ENCODE measurements at regions not wholly inside any gene's neighbourhood (a gene's known extent, or its start where the extent isn't known, plus 50 kb on each side); places are given as distances from the start of the nearest gene placed in this dataset.

- Mint-ChIP-seq H3K4me1 (peaks cover 0 to 3% (median under 1%) of the 10 kb centered on the region in 4 donors), H3K4me3 (no peak overlapping the region), H3K27me3 (no peaks in the 10 kb centered on the region), H3K27ac (no peak overlapping the region), H3K36me3 (peaks cover 11% of the 10 kb centered on the region), H3K9me3 (peaks cover 0 to 3% (median 0%) of the 10 kb centered on the region in 7 donors)
- no peak overlapping the region for H3K4me3 ChIP-seq (ENCODE audit: low read depth, low read length)
- no peaks in the 10 kb centered on the region for H3K4me1 ChIP-seq (ENCODE audit: control insufficient read depth, insufficient read depth, low read length, poor library complexity, severe bottlenecking)
- no peak for ATAC-seq (ENCODE audit: low read depth in 2 of 2)
- no peak for DNase-seq
- no peak overlapping the region for H3K27ac ChIP-seq (ENCODE audit: insufficient read depth, low read length, poor library complexity, severe bottlenecking)
- no peaks in the 10 kb centered on the region for H3K36me3 ChIP-seq (ENCODE audit: control insufficient read depth, insufficient read depth, low read length)
- H3K27me3 ChIP-seq (ENCODE audit: control insufficient read depth, insufficient read depth, low read length) = no peaks in the 10 kb centered on the region
- no peaks in the 10 kb centered on the region for H3K9me3 ChIP-seq (ENCODE audit: control insufficient read depth in 2 of 2, low read length in 2 of 2)
These were observed 268.4 kb downstream of the FAM76B start for GRCh38 chr11:95521133-95521542.

DNA sequence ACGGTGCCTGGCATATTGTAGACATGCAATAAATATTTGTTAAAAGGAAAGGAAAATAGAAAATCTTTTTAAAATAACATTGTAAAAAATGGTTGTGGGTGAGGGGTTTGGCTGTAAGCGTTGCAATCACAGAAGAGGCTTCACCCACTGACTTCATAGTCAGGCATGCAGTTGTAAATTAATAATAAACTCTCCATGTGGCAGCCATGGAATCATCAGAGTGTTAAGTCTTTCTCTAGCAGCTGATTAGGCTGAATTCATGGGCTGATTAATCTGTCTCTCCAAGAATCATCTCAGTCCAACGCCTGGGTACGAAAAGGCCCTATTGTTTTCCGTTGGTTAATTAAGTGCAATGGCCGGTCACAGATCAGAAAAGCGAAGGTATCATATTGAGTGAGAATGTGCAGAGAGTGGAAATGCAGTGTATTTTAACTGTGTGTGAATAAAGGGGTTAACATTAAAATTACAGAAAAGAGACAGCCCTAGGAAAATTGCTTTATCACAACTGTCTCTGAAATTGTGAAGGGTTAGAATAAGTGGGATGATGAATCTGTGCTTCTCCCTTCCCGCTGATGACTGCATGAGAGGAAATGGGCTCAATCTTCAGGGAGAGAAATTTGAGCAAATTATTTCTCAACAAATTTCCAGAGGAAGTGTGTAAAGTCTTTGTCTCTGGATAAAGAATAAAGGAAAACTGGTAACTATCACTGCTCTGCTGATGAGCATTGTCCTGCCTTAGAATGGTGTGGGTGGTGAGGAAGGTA lies 269.0 kb downstream of the FAM76B start:
- Mint-ChIP-seq H3K27me3 (no peaks in the 10 kb centered on the region), H3K4me1 (no peaks in the 10 kb centered on the region), H3K36me3 (peaks cover 15% of the 10 kb centered on the region), H3K4me3 (no peak overlapping the region), H3K9me3 (peaks cover 0 to 3% (median 0%) of the 10 kb centered on the region in 7 donors), H3K27ac (no peak overlapping the region)
- DNase-seq = no peak
- ATAC-seq (ENCODE audit: low read depth in 2 of 2) = no peak
- H3K4me1 ChIP-seq (ENCODE audit: control insufficient read depth, insufficient read depth, low read length, poor library complexity, severe bottlenecking) = no peaks in the 10 kb centered on the region
- H3K27me3 ChIP-seq (ENCODE audit: control insufficient read depth, insufficient read depth, low read length) = no peaks in the 10 kb centered on the region
- no peak overlapping the region for H3K4me3 ChIP-seq (ENCODE audit: low read depth, low read length)
- no peaks in the 10 kb centered on the region for H3K36me3 ChIP-seq (ENCODE audit: control insufficient read depth, insufficient read depth, low read length)
- H3K27ac ChIP-seq (ENCODE audit: insufficient read depth, low read length, poor library complexity, severe bottlenecking) = no peak overlapping the region
- no peaks in the 10 kb centered on the region for H3K9me3 ChIP-seq (ENCODE audit: control insufficient read depth in 2 of 2, low read length in 2 of 2)

DNA sequence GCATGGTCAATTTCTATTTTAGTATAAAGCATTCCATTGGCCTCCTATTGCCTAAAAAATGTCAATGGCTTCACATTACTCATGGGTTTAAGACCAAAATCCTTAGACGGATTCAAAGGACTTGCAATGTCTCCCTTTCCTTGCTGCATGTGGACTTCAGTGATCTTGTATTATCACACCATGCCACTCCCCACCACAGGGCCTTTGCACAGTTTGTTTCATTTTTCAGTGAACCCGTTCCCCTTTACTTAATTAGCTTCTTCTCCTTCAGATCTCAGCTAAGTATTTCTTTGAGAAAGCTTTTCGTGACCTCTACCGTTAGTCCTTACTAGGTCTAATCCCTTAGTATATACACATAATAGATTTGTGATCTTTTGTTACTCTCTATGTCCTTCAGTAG lies 269.7 kb downstream of the FAM76B start:
- Histone ChIP-seq H3K4me3 (ENCODE audit: low read depth, low read length) (no peak overlapping the region), H3K4me1 (ENCODE audit: control insufficient read depth, insufficient read depth, low read length, poor library complexity, severe bottlenecking) (no peaks in the 10 kb centered on the region), H3K9me3 (ENCODE audit: control insufficient read depth in 2 of 2, low read length in 2 of 2) (no peaks in the 10 kb centered on the region), H3K27ac (ENCODE audit: insufficient read depth, low read length, poor library complexity, severe bottlenecking) (no peak overlapping the region), H3K27me3 (ENCODE audit: control insufficient read depth, insufficient read depth, low read length) (no peaks in the 10 kb centered on the region), H3K36me3 (ENCODE audit: control insufficient read depth, insufficient read depth, low read length) (no peaks in the 10 kb centered on the region)
- ATAC-seq (ENCODE audit: low read depth in 2 of 2) (no peak), DNase-seq (no peak)
- H3K9me3 Mint-ChIP-seq = peaks cover 0 to 3% (median 0%) of the 10 kb centered on the region in 7 donors
- peaks cover 16% of the 10 kb centered on the region for H3K36me3 Mint-ChIP-seq
- H3K27ac Mint-ChIP-seq = no peak overlapping the region
- no peaks in the 10 kb centered on the region for H3K4me1 Mint-ChIP-seq
- no peaks in the 10 kb centered on the region for H3K27me3 Mint-ChIP-seq
- peak overlapping the region in 1 of 4 donors; percentile 7 for H3K4me3 Mint-ChIP-seq

- Mint-ChIP-seq H3K27me3 (peaks cover 5% of the 10 kb centered on the region), H3K27ac (no peak overlapping the region), H3K36me3 (peaks cover 15% of the 10 kb centered on the region), H3K4me3 (no peak overlapping the region), H3K9me3 (peaks cover 0 to 3% (median 0%) of the 10 kb centered on the region in 7 donors), H3K4me1 (peaks cover 0 to 4% (median 0%) of the 10 kb centered on the region in 4 donors)
- Histone ChIP-seq H3K4me3 (ENCODE audit: low read depth, low read length) (no peak overlapping the region), H3K4me1 (ENCODE audit: control insufficient read depth, insufficient read depth, low read length, poor library complexity, severe bottlenecking) (no peaks in the 10 kb centered on the region), H3K36me3 (ENCODE audit: control insufficient read depth, insufficient read depth, low read length) (no peaks in the 10 kb centered on the region), H3K27ac (ENCODE audit: insufficient read depth, low read length, poor library complexity, severe bottlenecking) (no peak overlapping the region), H3K27me3 (ENCODE audit: control insufficient read depth, insufficient read depth, low read length) (no peaks in the 10 kb centered on the region), H3K9me3 (ENCODE audit: control insufficient read depth in 2 of 2, low read length in 2 of 2) (no peaks in the 10 kb centered on the region)
- DNase-seq (no peak), ATAC-seq (ENCODE audit: low read depth in 2 of 2) (no peak)
These were observed 272.1 kb downstream of the FAM76B start for GRCh38 chr11:95517453-95517852.

- H3K9me3 Mint-ChIP-seq = peaks cover 0 to 3% (median 0%) of the 10 kb centered on the region in 7 donors
- H3K27ac Mint-ChIP-seq = no peak overlapping the region
- no peak for ATAC-seq (ENCODE audit: low read depth in 2 of 2)
- Histone ChIP-seq H3K27me3 (ENCODE audit: control insufficient read depth, insufficient read depth, low read length) (no peaks in the 10 kb centered on the region), H3K4me3 (ENCODE audit: low read depth, low read length) (no peak overlapping the region), H3K4me1 (ENCODE audit: control insufficient read depth, insufficient read depth, low read length, poor library complexity, severe bottlenecking) (no peaks in the 10 kb centered on the region), H3K27ac (ENCODE audit: insufficient read depth, low read length, poor library complexity, severe bottlenecking) (no peak overlapping the region), H3K9me3 (ENCODE audit: control insufficient read depth in 2 of 2, low read length in 2 of 2) (no peaks in the 10 kb centered on the region), H3K36me3 (ENCODE audit: control insufficient read depth, insufficient read depth, low read length) (no peaks in the 10 kb centered on the region)
- H3K36me3 Mint-ChIP-seq = peaks cover 15% of the 10 kb centered on the region
- H3K4me3 Mint-ChIP-seq = no peak overlapping the region
- peaks cover 6% of the 10 kb centered on the region for H3K27me3 Mint-ChIP-seq
- peaks cover 0 to 4% (median 0%) of the 10 kb centered on the region in 4 donors for H3K4me1 Mint-ChIP-seq
- DNase-seq = no peak
These were observed 272.8 kb downstream of the FAM76B start for GRCh38 chr11:95516786-95517185.

GRCh38 chr11:95516175-95516574 lies 273.4 kb downstream of the FAM76B start:
- Histone ChIP-seq H3K9me3 (ENCODE audit: control insufficient read depth in 2 of 2, low read length in 2 of 2) (no peaks in the 10 kb centered on the region), H3K4me3 (ENCODE audit: low read depth, low read length) (no peak overlapping the region), H3K4me1 (ENCODE audit: control insufficient read depth, insufficient read depth, low read length, poor library complexity, severe bottlenecking) (no peaks in the 10 kb centered on the region), H3K27me3 (ENCODE audit: control insufficient read depth, insufficient read depth, low read length) (no peaks in the 10 kb centered on the region), H3K27ac (ENCODE audit: insufficient read depth, low read length, poor library complexity, severe bottlenecking) (no peak overlapping the region), H3K36me3 (ENCODE audit: control insufficient read depth, insufficient read depth, low read length) (no peaks in the 10 kb centered on the region)
- Mint-ChIP-seq H3K27ac (no peak overlapping the region), H3K9me3 (peaks cover 0 to 3% (median 0%) of the 10 kb centered on the region in 7 donors), H3K4me3 (no peak overlapping the region), H3K36me3 (peaks cover 16% of the 10 kb centered on the region), H3K4me1 (peaks cover 0 to 4% (median under 1%) of the 10 kb centered on the region in 4 donors), H3K27me3 (peaks cover 6% of the 10 kb centered on the region)
- DNase-seq (no peak), ATAC-seq (ENCODE audit: low read depth in 2 of 2) (no peak)

DNA sequence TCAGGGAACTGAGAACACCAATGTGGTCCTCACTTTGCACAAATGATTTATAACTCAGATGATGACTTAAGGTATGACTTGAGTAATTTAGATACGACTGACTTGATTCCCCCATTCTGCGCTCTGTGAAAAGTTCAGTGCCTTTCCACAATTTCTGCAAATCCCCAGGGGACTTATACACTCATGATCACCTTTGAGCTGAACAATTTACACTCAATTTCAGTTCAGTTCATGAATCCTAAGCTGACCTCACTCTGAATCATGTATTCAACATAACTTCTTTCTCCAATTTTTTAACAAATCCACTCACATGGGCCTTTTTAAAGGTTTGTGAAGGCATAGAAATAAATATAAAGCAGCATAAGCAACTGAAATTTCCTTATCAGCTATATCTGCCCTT lies 274.2 kb downstream of the FAM76B start:
- Mint-ChIP-seq H3K27me3 (peaks cover 10% of the 10 kb centered on the region), H3K4me3 (no peak overlapping the region), H3K36me3 (peaks cover 22% of the 10 kb centered on the region), H3K4me1 (peaks cover 0 to 4% (median 1%) of the 10 kb centered on the region in 4 donors), H3K27ac (peak overlapping the region in 1 of 3 donors; percentile 1), H3K9me3 (peaks cover 0 to 3% (median 0%) of the 10 kb centered on the region in 7 donors)
- no peak for ATAC-seq (ENCODE audit: low read depth in 2 of 2)
- Histone ChIP-seq H3K27me3 (ENCODE audit: control insufficient read depth, insufficient read depth, low read length) (no peaks in the 10 kb centered on the region), H3K4me3 (ENCODE audit: low read depth, low read length) (no peak overlapping the region), H3K27ac (ENCODE audit: insufficient read depth, low read length, poor library complexity, severe bottlenecking) (no peak overlapping the region), H3K36me3 (ENCODE audit: control insufficient read depth, insufficient read depth, low read length) (no peaks in the 10 kb centered on the region), H3K9me3 (ENCODE audit: control insufficient read depth in 2 of 2, low read length in 2 of 2) (no peaks in the 10 kb centered on the region), H3K4me1 (ENCODE audit: control insufficient read depth, insufficient read depth, low read length, poor library complexity, severe bottlenecking) (no peaks in the 10 kb centered on the region)
- DNase-seq = no peak

Data from CD4-positive, CD25-positive, alpha-beta regulatory T cell (primary cell).